GM20431 (cell line): ENCODE measurements at regions not wholly inside any gene's neighbourhood (a gene's known extent, or its start where the extent isn't known, plus 50 kb on each side); places are given as distances from the start of the nearest gene placed in this dataset.

Experiments
- in situ Hi-C: fragments of 300-500 bp; cut with MseI, MboI; formaldehyde crosslinking; loops from one replicate; pipeline ENCODE4 v1.15.0; 2020; ENCODE audit warnings: low sequenced_read_pairs; ENCODE audit not compliant: unreplicated experiment

DNA sequence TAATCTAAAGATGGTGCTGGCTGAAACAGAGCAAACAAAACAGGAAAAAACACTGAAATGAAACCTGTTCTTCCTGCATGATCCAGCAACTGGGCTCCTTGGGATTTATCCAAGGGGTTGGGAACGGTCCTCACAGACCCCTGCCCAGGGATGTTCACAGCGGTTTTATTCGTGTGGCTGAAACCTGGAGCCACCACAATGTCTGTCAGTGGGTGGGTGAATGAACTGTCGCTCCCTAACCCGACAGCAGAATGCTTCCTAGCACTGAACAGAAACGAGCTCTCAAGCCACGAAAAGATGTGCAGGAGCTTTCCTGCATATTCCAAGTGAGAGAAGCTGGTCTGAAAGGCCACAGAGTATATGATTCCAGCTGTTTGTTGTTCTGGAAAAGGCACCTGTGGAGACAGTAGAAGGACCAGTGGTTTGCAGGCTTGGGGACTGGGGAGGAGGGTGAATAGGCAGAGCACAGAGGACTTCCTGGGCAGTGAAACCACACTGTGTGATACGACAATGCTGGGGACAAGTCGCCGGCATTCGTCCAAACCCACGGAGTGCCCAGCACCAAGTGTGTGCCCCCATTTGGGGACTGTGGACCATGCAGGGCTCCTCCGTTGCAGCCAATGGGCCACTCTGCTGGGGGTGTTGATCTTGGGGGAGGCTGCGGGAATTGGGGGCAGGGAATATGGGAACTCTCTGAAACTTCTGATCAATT, 73.9 kb downstream of the TEX29 start:
- in situ Hi-C loops = no loop called here

DNA sequence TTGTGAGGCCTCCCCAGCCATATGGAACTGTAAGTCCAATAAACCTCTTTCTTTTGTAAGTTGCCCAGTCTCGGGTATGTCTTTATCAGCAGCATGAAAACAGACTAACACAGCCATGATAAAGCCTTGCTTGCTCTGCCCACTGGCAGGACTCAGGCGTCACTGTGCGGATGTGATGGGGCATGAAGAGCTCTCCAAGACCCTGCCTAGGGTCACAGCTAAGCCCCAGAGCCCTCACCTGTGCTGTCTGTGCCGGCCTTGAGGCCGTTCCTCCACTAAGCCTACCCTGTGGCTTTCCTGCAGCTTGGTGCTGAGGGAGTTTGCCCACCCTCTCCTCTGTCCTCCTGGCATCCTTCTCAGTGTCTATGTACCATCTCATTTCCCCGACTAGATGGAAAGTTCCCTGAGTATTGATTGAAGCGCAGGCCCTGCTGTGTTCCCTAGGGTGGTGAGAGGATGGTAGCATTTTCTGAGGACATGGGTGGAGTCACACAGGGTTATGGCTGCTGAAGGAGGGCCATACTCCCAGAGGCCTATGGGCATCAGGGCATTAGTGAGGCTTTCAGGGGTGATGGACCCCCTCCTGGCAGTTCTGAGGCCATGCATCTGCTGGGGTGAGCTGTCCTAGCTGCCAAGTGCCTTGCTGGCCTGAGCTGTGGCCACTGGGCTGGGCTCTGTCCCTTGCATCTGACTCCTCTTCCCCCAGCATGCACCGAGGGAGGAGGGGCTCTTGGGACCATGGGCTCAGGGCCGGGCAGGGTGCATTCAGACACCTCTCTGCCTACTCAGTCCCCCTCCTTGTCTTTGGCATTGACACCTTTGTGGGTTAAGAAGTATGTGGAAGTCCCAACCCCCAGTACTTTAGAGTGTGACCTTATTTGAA, 75.3 kb downstream of the TEX29 start:
- in situ Hi-C loops = no loop called here

DNA sequence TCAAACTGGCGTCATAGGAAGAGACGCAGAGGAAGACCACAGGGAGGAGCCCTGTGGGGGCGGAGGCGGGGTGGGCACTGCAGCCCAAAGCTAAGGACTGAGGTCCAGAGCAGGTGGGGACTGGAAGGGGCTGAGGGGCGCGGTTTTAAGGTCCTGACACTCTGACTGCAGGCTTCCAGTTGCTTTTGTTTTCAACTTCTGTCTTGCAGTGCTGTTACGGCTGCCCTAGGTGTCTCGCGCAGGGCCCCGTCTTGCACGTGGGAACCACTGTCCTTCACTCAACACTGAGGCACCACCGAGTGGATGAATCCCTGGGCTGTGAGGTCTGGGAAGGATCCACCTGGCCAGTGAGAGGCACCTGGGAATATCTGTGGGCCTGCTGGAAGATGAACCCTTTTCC, 76.0 kb downstream of the TEX29 start:
- in situ Hi-C loops = no loop called here

DNA sequence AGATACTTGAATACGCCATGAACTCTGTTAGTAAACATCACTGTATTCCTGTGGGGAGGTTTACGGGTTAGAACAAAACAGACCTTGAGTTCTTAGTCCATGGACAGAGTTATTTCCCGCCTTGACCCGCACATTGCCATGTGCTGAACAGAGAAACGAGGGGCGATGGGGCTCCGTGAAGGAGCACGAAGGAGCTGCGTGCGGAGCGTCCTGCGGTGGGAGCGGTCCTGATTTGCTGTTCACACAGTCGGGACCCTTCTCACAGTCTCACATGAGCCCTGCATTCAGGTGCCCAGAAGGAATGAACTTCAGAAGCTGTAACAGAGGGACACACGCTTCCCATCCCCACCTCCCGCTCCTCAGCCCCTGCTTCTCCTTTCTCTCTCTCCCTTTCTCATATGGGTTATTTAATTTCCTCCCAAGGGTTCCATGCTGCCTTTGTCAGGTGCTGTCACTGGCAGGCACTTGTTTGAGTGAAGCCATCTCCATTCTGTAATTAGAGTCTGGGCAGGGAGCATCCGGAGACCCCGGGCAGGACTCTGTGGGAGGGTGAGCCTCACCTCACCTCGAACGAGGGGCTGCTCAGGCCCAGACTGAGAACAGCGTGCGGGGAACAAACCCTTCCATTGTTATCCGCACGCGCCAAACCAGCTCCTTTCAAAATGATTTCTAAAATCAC, 76.9 kb downstream of the TEX29 start:
- in situ Hi-C loops = no loop called here

DNA sequence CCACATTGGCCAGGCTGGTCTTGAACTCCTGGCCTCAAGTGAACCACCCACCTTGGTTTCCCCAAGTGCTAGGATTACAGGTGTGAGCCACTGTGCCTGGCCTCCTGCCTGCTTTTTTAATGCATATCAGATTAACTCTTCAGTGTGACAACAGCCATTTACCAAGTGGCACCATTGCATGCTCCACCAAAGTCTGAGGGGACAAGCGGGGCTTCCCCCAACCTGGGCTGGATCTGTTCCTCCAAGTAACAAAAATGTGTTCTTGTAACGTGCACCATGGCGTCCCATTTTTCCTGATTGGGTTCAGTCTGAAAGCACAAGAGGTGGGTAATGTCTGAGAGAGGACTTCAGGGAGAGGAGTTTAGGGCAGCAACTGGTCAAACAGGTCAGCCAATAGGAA, 77.8 kb downstream of the TEX29 start:
- in situ Hi-C loops = no loop called here

DNA sequence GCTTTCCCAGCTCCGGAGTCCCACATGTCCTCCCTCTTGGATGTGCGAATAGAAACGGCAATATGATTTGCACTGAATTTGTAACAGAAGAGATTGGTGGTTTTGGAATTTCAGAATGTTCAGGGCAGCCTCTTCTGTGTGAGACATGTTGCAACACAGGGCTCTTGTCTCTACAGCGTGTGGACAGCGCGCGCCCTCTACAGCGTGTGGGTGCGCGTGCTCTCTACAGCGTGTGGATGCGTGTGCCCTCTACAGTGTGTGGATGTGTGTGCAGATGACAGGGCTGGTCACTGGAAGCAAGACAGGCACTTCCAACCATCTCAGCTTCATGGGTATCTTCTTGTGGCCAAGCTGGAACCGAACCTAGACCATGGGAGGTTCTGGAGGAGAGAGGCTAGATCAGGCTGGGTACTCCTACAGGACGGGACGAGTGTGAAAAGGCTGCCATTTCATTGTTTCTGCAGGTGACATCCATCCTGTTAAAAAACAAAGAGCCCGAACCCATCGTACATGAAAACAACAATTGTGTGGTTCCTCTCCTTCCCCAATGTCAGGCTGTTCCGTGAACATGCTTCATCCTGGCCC, 78.4 kb downstream of the TEX29 start:
- in situ Hi-C loops = no loop called here

DNA sequence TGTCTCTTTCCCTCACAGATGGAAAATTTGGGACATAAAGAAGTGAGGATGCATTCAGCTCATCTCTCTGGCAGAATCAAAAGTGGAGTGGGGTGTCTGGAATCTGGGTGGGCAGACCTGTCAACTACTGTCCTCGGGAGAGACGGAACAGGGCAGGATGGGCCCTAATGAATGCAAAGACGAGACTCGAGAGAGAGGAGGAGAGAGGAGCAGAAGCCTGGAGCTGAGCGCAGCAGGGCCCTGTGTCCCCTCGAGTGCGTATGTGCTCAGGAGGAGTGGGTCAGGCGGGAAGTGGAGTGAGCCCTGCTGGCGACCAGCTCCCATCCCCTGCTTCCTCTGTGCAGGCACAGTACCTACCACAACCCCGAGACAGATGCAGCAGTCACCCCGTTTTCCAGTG, 78.9 kb downstream of the TEX29 start:
- in situ Hi-C loops = no loop called here

DNA sequence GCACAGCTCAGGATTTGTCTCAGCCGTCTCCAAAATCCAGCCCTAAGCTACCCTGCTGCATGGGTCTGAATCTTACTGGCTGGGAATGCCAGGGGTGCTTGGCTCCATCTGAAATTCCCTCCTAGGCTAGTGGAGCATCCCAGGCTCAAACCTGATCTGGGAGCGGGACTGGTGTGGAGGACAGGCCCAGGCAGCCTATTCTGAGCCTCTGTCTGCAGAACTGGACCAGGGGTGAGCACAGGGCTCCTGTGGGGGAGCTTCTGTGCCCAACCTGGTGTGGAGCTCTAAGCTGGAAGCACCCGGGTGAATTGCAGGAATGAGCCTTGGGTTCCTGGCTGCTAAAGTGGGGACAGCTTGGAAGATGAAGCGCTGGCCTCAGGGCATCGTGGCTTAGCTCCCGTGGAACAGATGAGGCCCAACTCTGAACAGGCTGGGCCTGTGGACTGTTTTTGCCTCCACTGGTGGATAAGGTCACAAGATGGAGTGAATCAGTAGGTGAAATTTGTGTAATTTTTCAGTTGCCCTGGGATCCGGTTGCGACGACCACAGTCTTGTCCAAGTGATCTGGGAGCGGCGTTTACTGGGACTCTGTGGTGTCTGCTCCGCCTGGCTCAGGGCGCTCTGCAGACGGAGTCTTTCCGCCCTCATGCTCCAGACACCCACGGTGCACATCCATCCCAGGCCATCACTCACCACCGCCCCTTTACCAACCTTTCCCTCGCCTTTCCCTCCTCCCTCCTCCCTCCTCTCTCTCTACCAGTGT, 79.5 kb downstream of the TEX29 start:
- in situ Hi-C loops = no loop called here

DNA sequence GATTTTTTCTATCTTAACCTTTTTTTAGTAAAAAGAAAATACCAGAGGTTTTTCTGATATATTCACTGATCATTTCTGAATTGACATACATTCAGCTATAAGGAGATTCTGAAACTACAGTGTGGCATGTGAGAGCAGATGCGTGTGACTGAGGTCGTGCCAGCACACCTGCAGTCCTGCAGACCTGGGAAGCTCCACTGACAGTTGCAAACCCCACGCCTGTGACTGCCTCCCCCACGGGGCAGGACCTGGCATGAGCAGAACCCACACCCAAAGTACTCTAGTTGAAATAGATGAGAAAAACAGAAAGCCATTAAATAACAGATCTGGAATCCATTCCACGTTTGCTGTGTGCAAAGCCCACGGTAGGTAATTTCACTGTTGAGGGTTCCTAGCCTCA, 80.7 kb downstream of the TEX29 start:
- in situ Hi-C loops = no loop called here

DNA sequence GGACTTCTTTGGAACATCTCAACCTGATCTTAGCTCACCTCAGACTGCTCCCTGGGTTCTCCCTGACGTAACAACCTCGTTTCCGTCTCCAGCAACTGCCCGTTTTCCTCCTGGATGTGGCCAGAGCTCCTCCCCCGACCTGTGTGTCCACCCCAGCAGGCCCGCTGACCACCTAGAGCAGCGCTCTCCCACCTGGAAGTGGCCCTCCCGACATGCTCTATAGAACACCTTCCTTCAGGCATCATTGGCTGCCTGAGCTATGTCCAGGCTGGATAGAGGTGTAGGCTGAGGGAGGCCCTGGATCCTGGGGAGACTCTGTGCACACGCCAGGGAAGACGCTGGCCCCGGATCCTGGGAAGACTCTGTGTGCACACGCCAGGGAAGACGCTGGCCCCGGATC, 81.3 kb downstream of the TEX29 start:
- in situ Hi-C loops = no loop called here

DNA sequence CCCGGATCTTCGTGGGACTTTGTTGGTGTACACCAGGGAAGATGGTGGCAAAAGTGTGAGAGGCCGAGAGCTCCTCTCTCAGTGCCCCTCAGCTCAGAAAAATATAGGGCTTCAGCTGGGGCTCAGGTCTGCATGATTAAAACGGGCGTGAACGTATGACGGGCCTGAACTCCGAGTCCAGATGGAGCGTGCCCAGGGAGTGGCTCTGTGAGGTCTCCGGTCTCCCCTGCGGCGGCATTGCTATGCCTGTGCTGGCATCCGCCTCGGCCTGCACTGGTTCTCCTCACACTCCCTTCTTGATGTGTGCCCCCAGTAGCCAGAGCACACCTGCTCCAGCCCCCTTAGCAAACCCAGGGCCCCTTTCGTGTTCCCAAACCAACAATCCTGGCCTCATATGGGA, 82.0 kb downstream of the TEX29 start:
- in situ Hi-C loops = no loop called here

DNA sequence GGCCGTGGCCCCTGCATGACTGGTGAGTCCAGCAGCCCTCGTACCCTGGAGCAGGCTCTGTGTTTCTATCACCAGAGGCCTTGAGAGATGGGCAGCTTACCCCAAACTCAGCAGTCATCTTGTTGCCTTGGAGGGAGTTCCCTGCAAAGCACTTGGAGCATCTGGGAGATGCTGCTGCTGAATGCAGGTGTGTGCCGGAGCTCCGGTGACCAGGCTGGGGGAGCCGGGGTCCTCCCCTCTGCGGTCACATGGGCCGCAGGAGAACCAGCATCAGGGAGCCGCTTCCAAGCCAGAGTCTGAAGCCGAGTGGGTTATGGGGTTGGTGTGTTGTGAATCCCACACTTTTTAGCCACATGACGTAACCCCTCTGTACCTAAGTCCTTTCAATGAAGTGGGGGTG, 82.8 kb downstream of the TEX29 start:
- in situ Hi-C loops = no loop called here

DNA sequence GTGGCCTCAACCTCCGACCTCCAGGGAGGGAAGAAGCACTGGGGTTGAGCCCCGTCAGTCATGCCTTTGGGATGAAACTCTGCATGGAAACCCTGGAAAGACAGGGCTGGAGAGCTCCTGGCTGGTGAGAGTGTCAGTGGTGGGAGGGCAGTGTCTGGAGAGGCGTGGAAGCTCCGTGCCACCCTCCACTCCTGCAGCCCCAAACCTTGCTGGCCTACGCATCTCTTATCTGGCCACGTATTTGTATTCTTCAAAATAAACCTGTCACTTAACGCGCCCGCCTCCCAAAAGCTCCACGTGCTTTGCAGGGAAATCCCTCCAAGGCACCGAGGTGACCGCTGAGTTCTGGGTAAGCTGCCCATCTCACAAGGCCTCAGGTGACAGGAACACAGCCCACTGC, 84.3 kb downstream of the TEX29 start:
- in situ Hi-C loops = no loop called here

DNA sequence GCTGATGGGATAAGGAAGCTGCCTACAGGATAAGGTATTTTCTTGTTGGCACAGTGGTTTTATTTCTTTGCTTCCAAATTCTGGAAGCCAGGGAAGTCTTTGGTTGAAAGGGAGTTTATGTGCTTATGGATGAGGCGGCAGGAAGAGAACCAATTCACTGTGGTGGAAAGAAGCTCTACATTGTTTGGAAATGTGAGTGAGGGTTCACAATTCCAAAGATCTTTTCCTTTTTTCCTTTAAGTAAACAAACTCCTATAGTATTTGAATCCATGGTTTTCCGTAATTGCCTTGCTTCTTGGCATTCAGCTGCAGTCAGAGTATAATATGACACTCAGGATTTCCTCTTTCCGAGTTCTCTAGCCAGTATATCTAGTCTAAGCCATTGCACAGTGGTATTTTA, 86.2 kb downstream of the TEX29 start:
- in situ Hi-C loops = no loop called here

DNA sequence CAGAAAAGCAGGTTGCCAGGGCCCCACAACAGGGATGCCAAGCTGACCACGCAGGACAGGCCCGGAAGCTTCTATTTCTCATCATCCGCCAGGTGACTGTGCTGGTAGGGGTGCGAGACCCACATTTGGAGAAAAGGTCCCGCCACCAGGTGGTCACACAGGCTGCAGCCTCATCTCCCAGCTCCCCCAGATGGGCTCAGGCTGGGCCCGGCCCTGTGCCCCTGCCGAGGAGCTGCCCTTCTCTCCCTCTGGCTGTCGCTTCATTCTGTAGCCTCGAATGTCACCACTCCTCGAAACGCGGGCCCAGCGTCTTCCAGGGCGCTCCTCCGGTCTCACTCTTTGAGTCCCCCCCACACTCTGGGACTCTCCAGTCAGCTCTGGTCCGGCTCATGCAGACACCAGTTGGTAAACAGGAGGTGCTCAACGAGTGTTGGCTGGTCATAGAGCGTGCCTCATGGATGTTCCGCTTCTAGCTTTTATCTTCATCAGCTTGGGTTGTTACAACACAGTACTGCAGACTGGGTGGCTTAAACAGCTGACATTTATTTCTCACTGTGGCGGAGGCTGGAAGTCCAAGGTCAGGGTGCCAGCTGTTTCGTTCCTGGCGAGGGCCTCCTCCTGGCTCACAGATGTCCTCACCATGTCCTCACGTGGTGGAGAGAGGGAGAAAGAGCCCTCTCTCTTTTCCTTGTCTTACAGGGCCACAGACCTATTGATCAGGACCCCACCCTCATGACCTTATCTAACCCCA, 87.1 kb downstream of the TEX29 start:
- in situ Hi-C loops = no loop called here

DNA sequence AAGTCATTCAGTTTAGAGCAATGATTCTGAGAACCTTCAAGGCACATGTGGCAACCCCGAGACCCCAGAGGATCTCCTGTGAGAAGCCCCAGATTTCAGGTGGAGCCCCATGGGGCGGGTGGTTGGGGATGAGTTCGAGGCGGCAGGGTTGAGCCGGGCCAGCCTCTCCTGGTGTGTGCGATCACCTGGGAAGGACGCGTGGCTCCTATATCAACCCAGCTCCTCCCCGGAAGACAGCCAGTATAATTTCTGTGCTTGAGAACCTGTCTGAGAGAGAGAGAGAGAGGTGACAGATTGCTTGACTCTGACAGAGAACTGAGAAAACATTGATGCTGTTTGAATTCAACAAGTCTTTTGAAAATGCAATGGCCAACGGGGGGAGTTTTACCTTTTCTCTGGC, 89.0 kb downstream of the TEX29 start:
- in situ Hi-C loops = no loop called here

DNA sequence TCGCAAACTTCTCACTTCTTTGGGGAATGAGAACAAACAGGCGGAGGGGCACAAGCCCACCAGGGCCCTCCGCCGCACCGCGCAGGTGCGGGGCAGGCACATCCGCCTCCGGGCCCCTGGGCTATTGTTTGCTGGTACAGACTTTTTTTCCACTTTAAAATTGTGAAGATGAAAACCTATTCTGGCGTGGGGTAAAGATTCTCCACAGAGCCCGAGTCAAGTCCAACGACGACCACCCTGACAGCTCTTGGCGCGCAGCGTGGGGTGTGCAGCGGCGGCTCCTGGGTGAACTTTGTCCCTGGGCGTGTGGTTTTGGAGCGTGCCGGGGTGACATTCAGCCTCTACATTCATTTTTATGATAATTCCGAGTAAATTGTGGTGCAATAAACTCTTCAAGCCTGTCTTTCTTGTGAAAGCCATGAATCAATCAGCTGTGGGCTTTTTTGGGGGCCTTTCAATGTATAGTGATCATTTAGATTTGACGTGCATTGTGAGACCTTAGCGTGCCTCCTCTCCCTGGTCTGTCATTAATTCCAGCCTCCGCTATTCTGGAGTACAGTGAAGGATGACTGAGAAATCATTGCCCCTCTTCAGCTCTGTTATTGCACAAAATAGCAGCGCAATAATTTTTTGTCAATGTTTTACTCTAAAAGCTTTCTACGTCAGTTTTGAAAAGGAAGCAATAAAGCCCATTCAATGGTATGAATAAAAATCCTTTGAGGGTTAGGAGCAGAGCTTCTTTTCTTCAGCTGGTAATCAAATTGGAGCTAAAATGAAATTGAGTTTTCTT, 90.0 kb downstream of the TEX29 start:
- in situ Hi-C loops = no loop called here

DNA sequence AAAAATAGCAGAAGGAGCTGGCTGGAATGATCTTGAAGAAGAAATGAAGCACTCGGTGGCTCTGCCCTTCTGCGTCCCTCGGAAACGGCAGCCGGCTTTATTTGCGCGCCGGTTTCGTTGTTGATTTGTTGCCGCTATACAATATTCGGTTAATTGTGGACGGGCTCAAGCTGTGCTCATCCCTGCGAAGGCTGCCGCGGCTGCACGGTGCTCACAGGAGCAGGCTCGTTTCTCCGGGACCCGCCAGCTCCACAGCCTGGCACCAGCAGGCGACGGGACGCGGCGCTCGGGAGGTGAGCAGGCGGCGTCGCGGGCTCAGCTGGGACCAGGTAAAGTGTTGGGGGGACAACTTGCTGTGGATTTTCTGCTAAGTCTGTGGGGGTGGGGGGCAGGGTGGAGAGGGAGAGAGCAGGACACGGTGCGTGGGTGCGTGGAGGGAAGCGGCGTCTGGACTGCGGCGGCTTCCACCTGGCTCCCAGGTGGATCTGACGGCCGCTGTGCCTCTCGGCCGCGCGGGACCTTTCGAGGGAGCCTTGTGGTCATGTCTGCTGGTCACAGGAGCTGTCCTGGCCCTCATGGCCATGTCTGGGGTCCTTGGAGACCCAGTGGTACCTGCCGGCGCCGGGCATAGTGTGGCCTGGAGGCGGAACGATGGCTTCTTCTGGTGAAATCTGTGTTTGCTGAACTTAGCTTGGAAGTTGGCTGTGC, 90.9 kb downstream of the TEX29 start:
- in situ Hi-C loops = no loop called here
